ENCODE measurements at regions not wholly inside any gene's neighbourhood (a gene's known extent, or its start where the extent isn't known, plus 50 kb on each side); places are given as distances from the start of the nearest gene placed in this dataset.

DNA sequence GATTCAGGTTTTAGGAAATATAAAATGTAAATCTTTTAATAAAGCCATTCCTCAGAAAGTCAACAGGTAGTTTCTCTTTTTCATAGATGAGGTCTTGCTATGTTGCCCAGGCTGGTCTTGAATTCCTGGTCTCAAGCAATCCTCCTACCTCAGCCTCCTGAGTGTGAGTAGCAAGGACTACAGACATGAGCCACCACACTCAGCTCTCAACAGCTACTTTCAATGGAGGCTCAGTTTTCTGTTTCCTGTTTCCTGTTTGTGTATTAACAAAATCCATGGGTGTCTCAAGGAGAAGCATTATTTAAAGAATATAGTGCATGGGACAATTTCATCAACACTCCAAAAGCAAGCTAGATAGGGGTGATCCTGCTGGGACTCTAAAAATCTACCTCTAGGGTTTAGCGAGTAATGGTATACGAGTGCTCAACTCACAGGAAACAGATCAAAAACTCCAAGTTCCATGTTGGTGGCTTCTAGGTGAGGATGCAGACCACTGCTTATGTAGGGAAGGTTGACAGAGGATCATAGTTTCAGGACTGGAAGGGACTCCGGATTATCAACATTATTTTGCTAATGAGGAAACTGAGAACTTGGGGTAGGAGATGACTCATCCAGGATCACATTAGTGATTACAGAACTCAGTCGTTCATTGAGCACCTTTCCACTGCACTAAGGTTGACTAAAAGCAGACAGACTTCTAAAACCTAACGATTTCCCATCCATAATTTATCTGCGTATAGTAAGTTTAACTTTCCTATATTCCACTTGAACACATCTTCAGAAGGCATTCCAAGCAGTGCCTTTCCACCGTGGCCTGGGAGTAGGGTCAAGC lies 61.7 kb upstream of the WIPF1 start:
- Histone ChIP-seq H4K20me1 (ENCODE audit: insufficient read depth) (no peaks in the 10 kb centered on the region), H3K9me2 (ENCODE audit: insufficient read depth) (no peaks in the 10 kb centered on the region), H3K4me2 (ENCODE audit: low read length) (no peak overlapping the region), H3K36me3 (ENCODE audit: control insufficient read depth in 1 of 2, insufficient read depth in 2 of 2, low read length in 2 of 2) (no peaks in the 10 kb centered on the region), H3K4me1 (ENCODE audit: control insufficient read depth in 1 of 2, insufficient read depth in 2 of 2, low read length in 2 of 2) (no peaks in the 10 kb centered on the region), H2AFZ (ENCODE audit: low read depth, low read length, poor library complexity, severe bottlenecking) (no peak overlapping the region), H3K27me3 (ENCODE audit: insufficient read depth, low read length) (no peaks in the 10 kb centered on the region), H3K9ac (ENCODE audit: low read length) (no peak overlapping the region), H3K4me3 (replicated peaks in 1 of 2; ENCODE audit: low read depth in 1 of 2, low read length in 2 of 2) (no peak overlapping the region), H3K79me2 (ENCODE audit: insufficient read depth, low read length) (no peaks in the 10 kb centered on the region), H3K9me3 (ENCODE audit: control insufficient read depth in 1 of 2, insufficient read depth in 1 of 2, low read depth in 1 of 2, low read length in 2 of 2) (no peaks in the 10 kb centered on the region), H3K27ac (ENCODE audit: low read depth, low read length) (no peak overlapping the region)
- CTCF ChIA-PET: no interaction called here
- RAD21 ChIA-PET (ENCODE audit: low non-redundant PET in 1 of 2, low total read pairs in 2 of 2, uncharacterized antibody in 2 of 2, unreplicated experiment in 2 of 2): no interaction called here
- POLR2A ChIA-PET: no interaction called here
- no peak for TF ChIP-seq REST (IDR thresholded peaks at IDR 0.05; ENCODE audit: low read depth)
- no peak for TF ChIP-seq ZBTB33 (IDR thresholded peaks at IDR 0.05; ENCODE audit: extremely low read depth, insufficient replicate concordance, low read length)
- no peak for TF ChIP-seq POLR2AphosphoS5 (IDR thresholded peaks at IDR 0.05; ENCODE audit: low read depth, low read length)
- no peak for TF ChIP-seq ZFX (IDR thresholded peaks at IDR 0.05)
- TF ChIP-seq CEBPB (IDR thresholded peaks at IDR 0.05; ENCODE audit: low read depth): no peak
- TF ChIP-seq SIN3A (IDR thresholded peaks at IDR 0.05; ENCODE audit: low read depth): no peak
- TF ChIP-seq POLR2A (IDR thresholded peaks at IDR 0.05; ENCODE audit: borderline replicate concordance, extremely low read depth, insufficient read depth, insufficient read length): no peak
- no peak for TF ChIP-seq ATF3 (IDR thresholded peaks at IDR 0.05)
- no peak for TF ChIP-seq YY1 (IDR thresholded peaks at IDR 0.05; ENCODE audit: extremely low read depth, insufficient replicate concordance, low read depth, low read length)
- TF ChIP-seq MAX (IDR thresholded peaks at IDR 0.05): no peak
- no peak for TF ChIP-seq EZH2phosphoT487 (IDR thresholded peaks at IDR 0.05; ENCODE audit: borderline replicate concordance)
- TF ChIP-seq EGR1 (IDR thresholded peaks at IDR 0.05; ENCODE audit: low read depth): no peak
- TF ChIP-seq JUND (IDR thresholded peaks at IDR 0.05): no peak
- TF ChIP-seq CTCF (IDR thresholded peaks at IDR 0.05 in 2 of 3, conservative IDR thresholded peaks at IDR 0.05 in 1 of 3; ENCODE audit: borderline replicate concordance in 1 of 3, insufficient read depth in 1 of 3, low read depth in 2 of 3, low read length in 2 of 3): no peak
- TF ChIP-seq TCF7L2 (IDR thresholded peaks at IDR 0.05; ENCODE audit: borderline replicate concordance, extremely low read depth, insufficient read depth, insufficient read length): no peak
- no peak for TF ChIP-seq CBX3 (IDR thresholded peaks at IDR 0.05; ENCODE audit: low read depth)
- no peak for TF ChIP-seq FOSL1 (IDR thresholded peaks at IDR 0.05; ENCODE audit: low read depth)
- no peak for TF ChIP-seq EZH2 (IDR thresholded peaks at IDR 0.05)
- no peak for TF ChIP-seq ZNF274 (IDR thresholded peaks at IDR 0.05; ENCODE audit: low read depth, low read length)
- intact Hi-C loops (cut with micrococcal nuclease): no loop called here
- DNase-seq (ENCODE audit: low read depth, low spot score): no peak
- ATAC-seq: no peak
- no TSS peak for BruUV-seq (replicated peaks)
